Breast epithelium (tissue), 4 donors: ENCODE measurements at regions not wholly inside any gene's neighbourhood (a gene's known extent, or its start where the extent isn't known, plus 50 kb on each side); places are given as distances from the start of the nearest gene placed in this dataset.

Source experiments
- DNase-seq, 2 donors: peaks; one replicate each; pipeline ENCODE4 v3.0.0-alpha.2; 2019; ENCODE audit warnings: low spot score in 2 of 2
- H3K27ac ChIP-seq, 2 donors: fragments of 200-600 bp; sonication (generic) in 1 of 2; one replicate each; pipeline ENCODE4 v1.5.1; 2016 to 2019; ENCODE audit warnings: mild to moderate bottlenecking in 1 of 2
- H3K27me3 ChIP-seq, 2 donors: fragments of 200-600 bp; sonication (generic) in 1 of 2; one replicate each; pipeline versions ENCODE4 v1.5.1 to v1.6.0; 2017 to 2019; ENCODE audit warnings: control low read depth in 1 of 2, mild to moderate bottlenecking in 1 of 2
- H3K36me3 ChIP-seq: fragments of 200-600 bp; one replicate; pipeline ENCODE4 v1.5.1; 2019
- H3K4me1 ChIP-seq, 2 donors: fragments of 200-600 bp; sonication (generic); one replicate each; pipeline ENCODE4 v1.5.1; 2016 to 2019; ENCODE audit warnings: control low read depth in 1 of 2
- H3K4me3 ChIP-seq, 3 donors: fragments of 200-600 bp; sonication (generic); 1 replicate in 2 of 3; 2 replicates in 1 of 3; pipeline ENCODE4 v1.5.1; 2016 to 2019; ENCODE audit warnings: mild to moderate bottlenecking in 3 of 3, moderate library complexity in 2 of 3
- H3K9me3 ChIP-seq, 2 donors: fragments of 200-600 bp; sonication (generic) in 1 of 2; one replicate each; pipeline ENCODE4 v1.5.1; 2016 to 2019; ENCODE audit warnings: control low read depth in 1 of 2
- POLR2A ChIP-seq: fragments of 450-650 bp; IDR thresholded peaks from one replicate; pipeline ENCODE4 v1.6.1; 2016; ENCODE audit warnings: antibody characterized with exemption, mild to moderate bottlenecking, moderate library complexity
- POLR2AphosphoS5 ChIP-seq, 3 donors: sonication (generic); formaldehyde crosslinking; IDR thresholded peaks; one replicate each; pipeline ENCODE4 v1.6.1; 2017; ENCODE audit warnings: antibody characterized with exemption in 3 of 3
- intact Hi-C: fragments of 100-400 bp; cut with DNase I; formaldehyde crosslinking; loops from one replicate; pipeline ENCODE4 v1.15.1; 2023; ENCODE audit warnings: low total_unique reads
- TF ChIP-seq, protein P1 (sequence below), 3 donors: fragments of 450-650 bp; IDR thresholded peaks; one replicate each; pipeline ENCODE4 v1.5.1; 2016 to 2017; ENCODE audit warnings: antibody characterized with exemption in 3 of 3, mild to moderate bottlenecking in 3 of 3, moderate library complexity in 3 of 3

GRCh38 chr7:50209461-50210135 is 94.9 kb upstream of the IKZF1 start:
- TF ChIP-seq POLR2A (no peak), POLR2AphosphoS5 (IDR thresholded peaks at IDR 0.05) (no peak)
- TF ChIP-seq, protein P1, sequence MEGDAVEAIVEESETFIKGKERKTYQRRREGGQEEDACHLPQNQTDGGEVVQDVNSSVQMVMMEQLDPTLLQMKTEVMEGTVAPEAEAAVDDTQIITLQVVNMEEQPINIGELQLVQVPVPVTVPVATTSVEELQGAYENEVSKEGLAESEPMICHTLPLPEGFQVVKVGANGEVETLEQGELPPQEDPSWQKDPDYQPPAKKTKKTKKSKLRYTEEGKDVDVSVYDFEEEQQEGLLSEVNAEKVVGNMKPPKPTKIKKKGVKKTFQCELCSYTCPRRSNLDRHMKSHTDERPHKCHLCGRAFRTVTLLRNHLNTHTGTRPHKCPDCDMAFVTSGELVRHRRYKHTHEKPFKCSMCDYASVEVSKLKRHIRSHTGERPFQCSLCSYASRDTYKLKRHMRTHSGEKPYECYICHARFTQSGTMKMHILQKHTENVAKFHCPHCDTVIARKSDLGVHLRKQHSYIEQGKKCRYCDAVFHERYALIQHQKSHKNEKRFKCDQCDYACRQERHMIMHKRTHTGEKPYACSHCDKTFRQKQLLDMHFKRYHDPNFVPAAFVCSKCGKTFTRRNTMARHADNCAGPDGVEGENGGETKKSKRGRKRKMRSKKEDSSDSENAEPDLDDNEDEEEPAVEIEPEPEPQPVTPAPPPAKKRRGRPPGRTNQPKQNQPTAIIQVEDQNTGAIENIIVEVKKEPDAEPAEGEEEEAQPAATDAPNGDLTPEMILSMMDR (IDR thresholded peaks at IDR 0.05) = no peak
- Histone ChIP-seq H3K4me1 (no peaks in the 10 kb centered on the region), H3K27ac (no peak overlapping the region), H3K36me3 (no peaks in the 10 kb centered on the region), H3K27me3 (no peaks in the 10 kb centered on the region), H3K4me3 (no peak overlapping the region), H3K9me3 (no peaks in the 10 kb centered on the region)
- no peak for DNase-seq
- intact Hi-C loops = loop anchor here (10.0 kb wide), 1 partner anchor 355 kb away; the partner anchor contains the start of gene DDC

GRCh38 chr7:50208378-50208982 is 96.0 kb upstream of the IKZF1 start:
- TF ChIP-seq POLR2AphosphoS5 (IDR thresholded peaks at IDR 0.05) (no peak), POLR2A (no peak)
- TF ChIP-seq, protein P1 (IDR thresholded peaks at IDR 0.05) = no peak
- Histone ChIP-seq H3K4me1 (no peaks in the 10 kb centered on the region), H3K27me3 (no peaks in the 10 kb centered on the region), H3K9me3 (no peaks in the 10 kb centered on the region), H3K36me3 (no peaks in the 10 kb centered on the region), H3K4me3 (no peak overlapping the region), H3K27ac (no peak overlapping the region)
- intact Hi-C loops = loop anchor here (10.0 kb wide), 1 partner anchor 356 kb away; the partner anchor contains the start of gene DDC
- DNase-seq = no peak

- Histone ChIP-seq H3K27me3 (no peaks in the 10 kb centered on the region), H3K9me3 (no peaks in the 10 kb centered on the region), H3K36me3 (no peaks in the 10 kb centered on the region), H3K4me3 (no peak overlapping the region), H3K4me1 (no peaks in the 10 kb centered on the region), H3K27ac (no peak overlapping the region)
- no peak for DNase-seq
- intact Hi-C loops = loop anchor here (10.0 kb wide), 1 partner anchor 357 kb away; the partner anchor contains the start of gene DDC
- TF ChIP-seq POLR2A (no peak), POLR2AphosphoS5 (IDR thresholded peaks at IDR 0.05) (no peak)
- TF ChIP-seq, protein P1 (IDR thresholded peaks at IDR 0.05) = no peak
Measured at GRCh38 chr7:50207686-50208255, 96.7 kb upstream of the IKZF1 start.

DNA sequence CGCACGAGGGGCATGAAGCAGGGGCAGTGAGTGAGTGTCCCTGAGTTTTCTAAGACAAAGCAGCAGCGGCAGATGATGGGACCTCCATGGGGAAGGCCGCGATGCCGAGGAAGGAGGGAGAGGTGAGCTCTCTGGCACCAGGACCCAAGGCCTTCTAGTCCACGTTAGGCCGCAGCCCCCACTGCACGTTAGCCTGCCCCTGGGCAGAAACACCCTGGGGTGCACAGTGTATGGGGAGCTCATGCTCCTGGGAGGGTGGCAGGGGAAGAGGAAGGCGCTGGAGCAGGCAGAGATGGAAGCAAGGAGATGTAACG is 97.3 kb upstream of the IKZF1 start:
- no peak overlapping the region for H3K27ac ChIP-seq
- H3K36me3 ChIP-seq = no peaks in the 10 kb centered on the region
- DNase-seq = no peak
- H3K4me3 ChIP-seq = no peak overlapping the region
- TF ChIP-seq, protein P1 (IDR thresholded peaks at IDR 0.05) = no peak
- no peak for TF ChIP-seq POLR2A
- TF ChIP-seq POLR2AphosphoS5 (IDR thresholded peaks at IDR 0.05) = no peak
- H3K4me1 ChIP-seq = no peaks in the 10 kb centered on the region
- H3K9me3 ChIP-seq = no peaks in the 10 kb centered on the region
- intact Hi-C loops = loop anchor here (10.0 kb wide), 1 partner anchor 358 kb away; the partner anchor contains the start of gene DDC
- H3K27me3 ChIP-seq = no peaks in the 10 kb centered on the region
